GM18517 (cell line): ENCODE measurements at regions not wholly inside any gene's neighbourhood (a gene's known extent, or its start where the extent isn't known, plus 50 kb on each side); places are given as distances from the start of the nearest gene placed in this dataset.

ENCODE experiments used
- ATAC-seq: cut with Tn5 transposase; IDR thresholded peaks from one replicate; pipeline ENCODE4 v1.9.1; 2021; ENCODE audit warnings: mild to moderate bottlenecking, moderate library complexity; ENCODE audit not compliant: unreplicated experiment

- no peak for ATAC-seq
These were observed 214.0 kb upstream of the TRIB2 start for GRCh38 chr2:12502759-12503158.

GRCh38 chr2:12504443-12504842 is 212.3 kb upstream of the TRIB2 start:
- ATAC-seq = peak; percentile 50

- ATAC-seq = no peak
These were observed 209.9 kb upstream of the TRIB2 start for GRCh38 chr2:12506846-12507245.

GRCh38 chr2:12507295-12507694 is 209.4 kb upstream of the TRIB2 start:
- peak; percentile 88 for ATAC-seq

GRCh38 chr2:12510070-12510469 is 206.7 kb upstream of the TRIB2 start:
- ATAC-seq = no peak

- ATAC-seq = no peak
These were observed 203.4 kb upstream of the TRIB2 start for GRCh38 chr2:12513339-12513738.

- no peak for ATAC-seq
These were observed 202.6 kb upstream of the TRIB2 start for GRCh38 chr2:12514168-12514567.

- no peak for ATAC-seq
These were observed 201.9 kb upstream of the TRIB2 start for GRCh38 chr2:12514631-12515437.

- no peak for ATAC-seq
These were observed 200.9 kb upstream of the TRIB2 start for GRCh38 chr2:12515871-12516270.

GRCh38 chr2:12533337-12534005 is 183.3 kb upstream of the TRIB2 start:
- ATAC-seq = no peak

GRCh38 chr2:12534646-12535263 is 182.0 kb upstream of the TRIB2 start:
- ATAC-seq = no peak

GRCh38 chr2:12536976-12537375 is 179.8 kb upstream of the TRIB2 start:
- no peak for ATAC-seq

GRCh38 chr2:12538138-12538694 is 178.5 kb upstream of the TRIB2 start:
- no peak for ATAC-seq

GRCh38 chr2:12539336-12539735 is 177.4 kb upstream of the TRIB2 start:
- ATAC-seq = no peak

GRCh38 chr2:12539776-12540562 is 176.8 kb upstream of the TRIB2 start:
- no peak for ATAC-seq

GRCh38 chr2:12543076-12543977 is 173.4 kb upstream of the TRIB2 start:
- no peak for ATAC-seq

- ATAC-seq = peak; percentile 90
These were observed 172.7 kb upstream of the TRIB2 start for GRCh38 chr2:12543978-12544558.

- no peak for ATAC-seq
These were observed 169.1 kb upstream of the TRIB2 start for GRCh38 chr2:12547566-12548170.

GRCh38 chr2:12548906-12549305 is 167.8 kb upstream of the TRIB2 start:
- no peak for ATAC-seq
